Caco-2 (cell line): ENCODE measurements at regions not wholly inside any gene's neighbourhood (a gene's known extent, or its start where the extent isn't known, plus 50 kb on each side); places are given as distances from the start of the nearest gene placed in this dataset.

Source experiments
- BruUV-seq: library from RNA; stranded (reverse); fragments of 400-500 nt; replicated peaks from 2 replicates; lab custom pipeline; 2021; lab: Mats Ljungman, UMichigan
- CTCF ChIA-PET: fragments of 300-600 bp; sonication (Branson Sonifier 250); formaldehyde crosslinking; loops from one replicate; lab custom pipeline; 2022; ENCODE audit warnings: antibody characterized with exemption; lab: Charles Lee
- POLR2A ChIA-PET: fragments of 300-600 bp; sonication (Branson Sonifier 250); formaldehyde crosslinking; loops from one replicate; lab custom pipeline; 2022; ENCODE audit warnings: antibody characterized with exemption; lab: Charles Lee
- DNase-seq, 2 experiments: peaks; one replicate each; pipeline versions ENCODE4 v3.0.0 to v3.0.0-alpha.2; 2020 to 2022
- H3K27me3 ChIP-seq: replicated peaks from 2 replicates; pipeline ENCODE4 v1.6.0; 2011; ENCODE audit warnings: low read length; ENCODE audit not compliant: control insufficient read depth, insufficient read depth
- H3K36me3 ChIP-seq: 2 replicates; pipeline ENCODE4 v1.5.1; 2011; ENCODE audit warnings: low read length; ENCODE audit not compliant: control insufficient read depth, insufficient read depth
- H3K4me1 ChIP-seq: fragments of 250-450 bp; sonication (Bioruptor Pico); 2 replicates; pipeline ENCODE4 v1.5.1; 2020; ENCODE audit warnings: mild to moderate bottlenecking
- H3K4me3 ChIP-seq: 2 replicates; pipeline ENCODE4 v1.5.1; 2011; ENCODE audit warnings: low read depth, mild to moderate bottlenecking, control low read depth, low read length
- H3K9me3 ChIP-seq: fragments of 250-450 bp; sonication (Bioruptor Pico); 2 replicates; pipeline ENCODE4 v1.5.1; 2020; ENCODE audit warnings: mild to moderate bottlenecking, moderate library complexity
- H3K27ac Mint-ChIP-seq: one replicate; pipeline ENCODE4 v1.8.0; 2022; ENCODE audit warnings: mixed read lengths; ENCODE audit not compliant: unreplicated experiment
- H3K27me3 Mint-ChIP-seq: one replicate; pipeline ENCODE4 v1.8.0; 2022; ENCODE audit warnings: mixed read lengths; ENCODE audit not compliant: insufficient read depth, unreplicated experiment
- H3K36me3 Mint-ChIP-seq: one replicate; pipeline ENCODE4 v1.8.0; 2022; ENCODE audit warnings: mild to moderate bottlenecking, mixed read lengths; ENCODE audit not compliant: insufficient read depth, unreplicated experiment
- H3K4me1 Mint-ChIP-seq: one replicate; pipeline ENCODE4 v1.8.0; 2022; ENCODE audit warnings: low read depth, mixed read lengths; ENCODE audit not compliant: unreplicated experiment
- H3K4me3 Mint-ChIP-seq: one replicate; pipeline ENCODE4 v1.8.0; 2022; ENCODE audit warnings: mild to moderate bottlenecking, moderate library complexity, mixed read lengths; ENCODE audit not compliant: unreplicated experiment
- H3K9me3 Mint-ChIP-seq: one replicate; pipeline ENCODE4 v1.8.0; 2022; ENCODE audit warnings: mixed read lengths; ENCODE audit not compliant: unreplicated experiment
- intact Hi-C: fragments of 100-400 bp; cut with micrococcal nuclease; formaldehyde crosslinking; loops from one replicate; pipeline ENCODE4 v1.10.0; 2022; ENCODE audit not compliant: unreplicated experiment
- TF ChIP-seq, protein P1 (sequence below), 2 experiments: fragments of 200-600 bp in 1 of 2; IDR thresholded peaks; 1 replicate in 1 of 2; 2 replicates in 1 of 2; pipeline versions ENCODE4 v1.5.1 to v1.8.0; 2011 to 2022; ENCODE audit warnings: antibody characterized with exemption in 1 of 2, control low read depth in 1 of 2, inconsistent platforms in 1 of 2, low read depth in 1 of 2, low read length in 1 of 2, mild to moderate bottlenecking in 1 of 2, moderate library complexity in 1 of 2; ENCODE audit not compliant: insufficient read depth in 1 of 2, severe bottlenecking in 1 of 2, unreplicated experiment in 1 of 2

DNA sequence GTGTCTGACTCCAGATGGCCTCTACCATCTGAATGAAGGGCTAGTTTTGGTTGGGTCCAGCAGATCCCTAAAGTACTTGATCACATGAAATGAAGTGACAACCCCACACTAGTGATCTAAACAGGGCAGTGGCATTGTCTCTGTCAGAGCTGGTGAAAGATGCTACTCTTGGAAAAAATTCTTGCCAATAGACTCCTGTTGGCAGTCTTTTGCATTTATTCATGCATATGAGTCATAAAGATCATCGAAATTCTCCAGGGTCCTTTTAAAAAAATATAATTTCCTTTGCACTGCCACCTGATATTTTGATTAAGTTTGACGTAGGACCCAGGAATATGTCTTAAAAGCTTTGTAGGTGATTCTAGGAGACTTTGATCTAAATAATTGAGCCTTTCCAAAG, 135.1 kb upstream of the ELL2 start:
- H3K27me3 Mint-ChIP-seq, result no peaks in the 10 kb centered on the region
- intact Hi-C loops, result no loop called here
- no peaks in the 10 kb centered on the region for H3K36me3 Mint-ChIP-seq
- 0 out of 2 replicates have a peak, but pooled peaks cover 8% of the 10 kb centered on the region for H3K4me1 ChIP-seq
- POLR2A ChIA-PET, result interaction anchor here (0.7 kb wide), 1 partner anchor 223 kb away, joined by 4 read pairs; no protein-coding TSS in a partner anchor
- TF ChIP-seq, protein P1, sequence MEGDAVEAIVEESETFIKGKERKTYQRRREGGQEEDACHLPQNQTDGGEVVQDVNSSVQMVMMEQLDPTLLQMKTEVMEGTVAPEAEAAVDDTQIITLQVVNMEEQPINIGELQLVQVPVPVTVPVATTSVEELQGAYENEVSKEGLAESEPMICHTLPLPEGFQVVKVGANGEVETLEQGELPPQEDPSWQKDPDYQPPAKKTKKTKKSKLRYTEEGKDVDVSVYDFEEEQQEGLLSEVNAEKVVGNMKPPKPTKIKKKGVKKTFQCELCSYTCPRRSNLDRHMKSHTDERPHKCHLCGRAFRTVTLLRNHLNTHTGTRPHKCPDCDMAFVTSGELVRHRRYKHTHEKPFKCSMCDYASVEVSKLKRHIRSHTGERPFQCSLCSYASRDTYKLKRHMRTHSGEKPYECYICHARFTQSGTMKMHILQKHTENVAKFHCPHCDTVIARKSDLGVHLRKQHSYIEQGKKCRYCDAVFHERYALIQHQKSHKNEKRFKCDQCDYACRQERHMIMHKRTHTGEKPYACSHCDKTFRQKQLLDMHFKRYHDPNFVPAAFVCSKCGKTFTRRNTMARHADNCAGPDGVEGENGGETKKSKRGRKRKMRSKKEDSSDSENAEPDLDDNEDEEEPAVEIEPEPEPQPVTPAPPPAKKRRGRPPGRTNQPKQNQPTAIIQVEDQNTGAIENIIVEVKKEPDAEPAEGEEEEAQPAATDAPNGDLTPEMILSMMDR (IDR thresholded peaks at IDR 0.05; ENCODE audit: insufficient read depth in 1 of 2, low read depth in 1 of 2, low read length in 1 of 2, severe bottlenecking in 1 of 2, unreplicated experiment in 1 of 2), result no peak
- H3K27me3 ChIP-seq, result no peaks in the 10 kb centered on the region
- BruUV-seq, result no TSS peak
- peaks cover 8% of the 10 kb centered on the region for H3K9me3 Mint-ChIP-seq
- DNase-seq, result no peak
- CTCF ChIA-PET, result interaction anchor here (0.7 kb wide), 1 partner anchor 567 kb away, joined by 7 read pairs; no protein-coding TSS in a partner anchor
- peaks cover 17% of the 10 kb centered on the region for H3K4me1 Mint-ChIP-seq
- no peak overlapping the region for H3K4me3 Mint-ChIP-seq
- H3K27ac Mint-ChIP-seq, result no peak overlapping the region
- no peak overlapping the region for H3K4me3 ChIP-seq
- H3K36me3 ChIP-seq, result no peaks in the 10 kb centered on the region
- H3K9me3 ChIP-seq, result no peaks in the 10 kb centered on the region

DNA sequence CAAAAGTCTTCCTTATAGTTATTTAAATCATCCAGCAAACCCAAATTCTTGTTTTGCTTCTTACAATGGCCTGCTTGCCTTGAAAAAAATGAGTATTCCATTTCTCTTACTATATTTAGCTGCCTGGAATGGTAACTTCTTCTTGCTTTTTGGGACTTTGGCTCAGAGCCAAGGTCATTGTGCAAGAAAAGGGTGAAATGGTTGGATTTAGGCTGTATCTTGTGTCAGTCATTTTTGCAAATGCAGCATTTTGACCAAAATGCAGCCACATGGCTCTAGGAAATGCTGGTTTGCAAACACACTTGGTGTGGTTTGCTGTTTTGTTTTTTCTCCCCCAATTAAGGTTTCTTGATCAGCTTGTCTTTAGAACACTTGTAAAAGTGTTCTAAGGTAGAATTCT, 133.3 kb upstream of the ELL2 start:
- 0 out of 2 replicates have a peak, but pooled peaks cover 8% of the 10 kb centered on the region for H3K4me1 ChIP-seq
- intact Hi-C loops, result no loop called here
- H3K4me1 Mint-ChIP-seq, result peaks cover 17% of the 10 kb centered on the region
- TF ChIP-seq, protein P1 (IDR thresholded peaks at IDR 0.05; ENCODE audit: insufficient read depth in 1 of 2, low read depth in 1 of 2, low read length in 1 of 2, severe bottlenecking in 1 of 2, unreplicated experiment in 1 of 2), result no peak
- no peak overlapping the region for H3K4me3 Mint-ChIP-seq
- H3K4me3 ChIP-seq, result no peak overlapping the region
- H3K36me3 ChIP-seq, result no peaks in the 10 kb centered on the region
- H3K9me3 ChIP-seq, result no peaks in the 10 kb centered on the region
- DNase-seq, result no peak
- H3K27me3 Mint-ChIP-seq, result no peaks in the 10 kb centered on the region
- peaks cover 8% of the 10 kb centered on the region for H3K9me3 Mint-ChIP-seq
- BruUV-seq, result no TSS peak
- H3K27ac Mint-ChIP-seq, result no peak overlapping the region
- H3K27me3 ChIP-seq, result no peaks in the 10 kb centered on the region
- POLR2A ChIA-PET, result no interaction called here
- no peaks in the 10 kb centered on the region for H3K36me3 Mint-ChIP-seq
- CTCF ChIA-PET, result no interaction called here

DNA sequence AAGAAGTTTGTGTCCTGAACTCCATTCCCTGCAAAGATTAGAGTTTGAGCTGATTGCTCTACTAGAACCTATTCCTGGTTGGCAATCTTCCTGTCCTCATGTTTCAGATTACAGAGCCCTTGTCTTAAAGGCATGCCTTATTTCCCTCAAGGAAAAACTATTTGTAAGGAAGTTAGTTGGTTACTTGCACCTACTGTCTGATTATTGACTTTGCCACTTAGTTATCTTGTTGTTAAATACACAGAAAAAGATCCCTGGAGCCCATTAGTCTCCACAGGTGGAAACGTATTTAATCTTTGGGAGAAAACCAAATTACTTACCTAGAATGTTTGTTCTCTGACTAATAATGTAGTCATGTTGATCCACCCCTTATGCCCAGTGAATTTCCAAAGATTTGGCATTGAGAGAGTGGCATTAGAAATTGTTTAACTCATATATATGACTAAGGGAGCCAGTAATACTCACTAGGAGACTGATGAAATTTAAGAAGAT, 132.3 kb upstream of the ELL2 start:
- H3K9me3 ChIP-seq, result no peaks in the 10 kb centered on the region
- H3K27me3 ChIP-seq, result no peaks in the 10 kb centered on the region
- TF ChIP-seq, protein P1 (IDR thresholded peaks at IDR 0.05; ENCODE audit: insufficient read depth in 1 of 2, low read depth in 1 of 2, low read length in 1 of 2, severe bottlenecking in 1 of 2, unreplicated experiment in 1 of 2), result no peak
- no peaks in the 10 kb centered on the region for H3K36me3 Mint-ChIP-seq
- BruUV-seq, result no TSS peak
- peaks cover 17% of the 10 kb centered on the region for H3K4me1 Mint-ChIP-seq
- ChIA-PET CTCF (no interaction called here), POLR2A (interaction anchor here (0.5 to 0.6 kb wide), 2 partner anchors 107 to 984 kb away, joined by 3 to 4 read pairs; no protein-coding TSS in a partner anchor)
- H3K9me3 Mint-ChIP-seq, result peaks cover 8% of the 10 kb centered on the region
- 0 out of 2 replicates have a peak, but pooled peaks cover 8% of the 10 kb centered on the region for H3K4me1 ChIP-seq
- intact Hi-C loops, result no loop called here
- no peak overlapping the region for H3K27ac Mint-ChIP-seq
- H3K4me3 ChIP-seq, result no peak overlapping the region
- H3K4me3 Mint-ChIP-seq, result no peak overlapping the region
- DNase-seq, result no peak
- no peaks in the 10 kb centered on the region for H3K36me3 ChIP-seq
- no peaks in the 10 kb centered on the region for H3K27me3 Mint-ChIP-seq
